Mesendoderm (in vitro differentiated cells): ENCODE measurements at regions not wholly inside any gene's neighbourhood (a gene's known extent, or its start where the extent isn't known, plus 50 kb on each side); places are given as distances from the start of the nearest gene placed in this dataset.

Source experiments
- DNase-seq: peaks from one replicate; pipeline ENCODE4 v3.0.0; 2013
- H2AK5ac ChIP-seq: 2 replicates; pipeline ENCODE4 v1.6.1; 2013; ENCODE audit warnings: low read length, inconsistent platforms
- H2BK120ac ChIP-seq: 2 replicates; pipeline ENCODE4 v1.6.1; 2013; ENCODE audit warnings: low read depth, mild to moderate bottlenecking, low read length, moderate library complexity, mixed read lengths
- H2BK15ac ChIP-seq: replicated peaks from 2 replicates; pipeline ENCODE4 v1.6.1; 2013; ENCODE audit warnings: low read depth, mild to moderate bottlenecking, moderate library complexity
- H2BK5ac ChIP-seq: 2 replicates; pipeline ENCODE4 v1.6.1; 2013; ENCODE audit warnings: low read length, inconsistent platforms
- H3K18ac ChIP-seq: 2 replicates; pipeline ENCODE4 v1.6.1; 2013; ENCODE audit warnings: mild to moderate bottlenecking, low read length, mixed read lengths
- H3K23ac ChIP-seq: one replicate; pipeline ENCODE4 v1.6.1; 2013; ENCODE audit warnings: low read length
- H3K27ac ChIP-seq: 2 replicates; pipeline ENCODE4 v1.5.1; 2013; ENCODE audit warnings: low read depth, mild to moderate bottlenecking, inconsistent platforms, low read length, moderate library complexity
- H3K27me3 ChIP-seq: 2 replicates; pipeline ENCODE4 v1.6.1; 2013; ENCODE audit warnings: low read length, control low read depth, mild to moderate bottlenecking, inconsistent platforms; ENCODE audit not compliant: insufficient read depth, poor library complexity
- H3K36me3 ChIP-seq: 2 replicates; pipeline ENCODE4 v1.6.1; 2013; ENCODE audit warnings: low read length, inconsistent platforms; ENCODE audit not compliant: control insufficient read depth, insufficient read depth
- H3K4ac ChIP-seq: one replicate; pipeline ENCODE4 v1.6.1; 2013; ENCODE audit warnings: low read depth, mild to moderate bottlenecking, low read length, moderate library complexity
- H3K4me1 ChIP-seq: 2 replicates; pipeline ENCODE4 v1.6.1; 2013; ENCODE audit warnings: low read depth, low read length, inconsistent platforms; ENCODE audit not compliant: control insufficient read depth
- H3K4me2 ChIP-seq: 2 replicates; pipeline ENCODE4 v1.6.1; 2013; ENCODE audit warnings: low read length
- H3K4me3 ChIP-seq: 2 replicates; pipeline ENCODE4 v1.5.1; 2013; ENCODE audit warnings: mild to moderate bottlenecking, low read length
- H3K56ac ChIP-seq: one replicate; pipeline ENCODE4 v1.6.1; 2013; ENCODE audit warnings: low read length
- H3K79me1 ChIP-seq: 2 replicates; pipeline ENCODE4 v1.6.1; 2013; ENCODE audit warnings: low read length, inconsistent platforms
- H3K79me2 ChIP-seq: 2 replicates; pipeline ENCODE4 v1.6.1; 2013; ENCODE audit warnings: mild to moderate bottlenecking, low read length; ENCODE audit not compliant: control insufficient read depth, insufficient read depth
- H3K9ac ChIP-seq: 2 replicates; pipeline ENCODE4 v1.6.1; 2013; ENCODE audit warnings: low read length, inconsistent platforms
- H4K5ac ChIP-seq: one replicate; pipeline ENCODE4 v1.6.1; 2013; ENCODE audit warnings: low read length
- H4K8ac ChIP-seq: one replicate; pipeline ENCODE4 v1.6.1; 2013; ENCODE audit warnings: low read depth, mild to moderate bottlenecking, control low read depth, low read length, moderate library complexity
- WGBS: extraction: QIAGEN DNeasy Blood & Tissue Kit; methylation state at CpG from one replicate; pipeline ENCODE4 v1.1.7; 2013; ENCODE audit warnings: low lambda C conversion rate, missing lambda C conversion rate; ENCODE audit not compliant: insufficient coverage; ENCODE audit errors: extremely low coverage; 5-methylcytosine and 5-hydroxymethylcytosine counted together

DNA sequence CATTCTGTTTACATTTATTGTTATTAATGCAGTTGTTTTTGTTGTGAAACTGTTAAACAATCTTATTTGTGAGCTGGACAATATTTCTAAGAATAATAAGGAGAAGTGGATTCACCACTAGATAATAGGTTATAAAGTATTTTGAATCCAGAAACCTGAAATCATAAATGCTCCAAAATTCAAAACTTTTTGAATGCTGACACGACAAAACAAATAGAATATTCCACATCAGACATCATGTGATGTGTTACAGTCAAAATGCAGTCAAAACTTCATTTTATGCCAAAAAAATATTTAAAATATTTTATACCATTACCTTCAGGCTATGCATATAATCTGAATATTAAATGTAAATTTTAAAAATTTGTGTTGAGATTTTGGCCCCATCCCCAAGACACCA, 1321.4 kb downstream of the SLITRK1 start:
- H2BK5ac ChIP-seq, result no peak overlapping the region
- no peak overlapping the region for H4K5ac ChIP-seq
- H3K27me3 ChIP-seq, result no peaks in the 10 kb centered on the region
- no peaks in the 10 kb centered on the region for H3K79me2 ChIP-seq
- H3K79me1 ChIP-seq, result no peaks in the 10 kb centered on the region
- H2AK5ac ChIP-seq, result no peak overlapping the region
- no peaks in the 10 kb centered on the region for H3K36me3 ChIP-seq
- WGBS, result no CpG with 5 or more reads among the region's 1 CpG
- H4K8ac ChIP-seq, result no peak overlapping the region
- H3K9ac ChIP-seq, result no peak overlapping the region
- no peak overlapping the region for H3K4me2 ChIP-seq
- no peak overlapping the region for H3K56ac ChIP-seq
- no peak overlapping the region for H2BK15ac ChIP-seq
- H3K18ac ChIP-seq, result no peak overlapping the region
- no peaks in the 10 kb centered on the region for H3K4me1 ChIP-seq
- H3K4me3 ChIP-seq, result no peak overlapping the region
- H2BK120ac ChIP-seq, result no peak overlapping the region
- H3K27ac ChIP-seq, result no peak overlapping the region
- H3K4ac ChIP-seq, result no peak overlapping the region
- no peak for DNase-seq
- H3K23ac ChIP-seq, result no peak overlapping the region

- WGBS, result no CpG with 5 or more reads among the region's 1 CpG
- H2BK15ac ChIP-seq, result no peak overlapping the region
- no peak overlapping the region for H4K8ac ChIP-seq
Observed at GRCh38 chr13:82522872-82523271, 1359.4 kb downstream of the SLITRK1 start.

GRCh38 chr13:82506805-82507414, 1375.4 kb downstream of the SLITRK1 start:
- WGBS, result no CpG with 5 or more reads among the region's 1 CpG
- no peak overlapping the region for H3K23ac ChIP-seq
- DNase-seq, result no peak

More at GRCh38 chr13:82522872-82523271, 1359.4 kb downstream of the SLITRK1 start:
- no peak overlapping the region for H3K9ac ChIP-seq
- no peak overlapping the region for H3K27ac ChIP-seq
- H3K18ac ChIP-seq, result no peak overlapping the region
- no peak for DNase-seq
- no peaks in the 10 kb centered on the region for H3K79me2 ChIP-seq
- H3K79me1 ChIP-seq, result no peaks in the 10 kb centered on the region
- H3K4ac ChIP-seq, result no peak overlapping the region
- H2BK5ac ChIP-seq, result no peak overlapping the region
- H2AK5ac ChIP-seq, result no peak overlapping the region
- no peaks in the 10 kb centered on the region for H3K36me3 ChIP-seq
- no peak overlapping the region for H3K4me2 ChIP-seq
- H3K23ac ChIP-seq, result no peak overlapping the region
- no peaks in the 10 kb centered on the region for H3K27me3 ChIP-seq
- no peak overlapping the region for H3K4me3 ChIP-seq
- no peak overlapping the region for H3K56ac ChIP-seq
- no peak overlapping the region for H4K5ac ChIP-seq
- no peaks in the 10 kb centered on the region for H3K4me1 ChIP-seq
- H2BK120ac ChIP-seq, result no peak overlapping the region

GRCh38 chr13:82501834-82502233, 1380.4 kb downstream of the SLITRK1 start:
- no peaks in the 10 kb centered on the region for H3K36me3 ChIP-seq
- no peaks in the 10 kb centered on the region for H3K4me1 ChIP-seq
- H2BK5ac ChIP-seq, result no peak overlapping the region
- H3K23ac ChIP-seq, result no peak overlapping the region
- H3K79me2 ChIP-seq, result no peaks in the 10 kb centered on the region
- no peak overlapping the region for H3K4me2 ChIP-seq
- H2BK15ac ChIP-seq, result no peak overlapping the region
- H3K9ac ChIP-seq, result no peak overlapping the region
- no peak overlapping the region for H3K56ac ChIP-seq
- no peak overlapping the region for H2BK120ac ChIP-seq
- H4K8ac ChIP-seq, result no peak overlapping the region
- H4K5ac ChIP-seq, result no peak overlapping the region
- no peak overlapping the region for H3K4me3 ChIP-seq
- no peaks in the 10 kb centered on the region for H3K79me1 ChIP-seq
- H3K18ac ChIP-seq, result no peak overlapping the region
- H2AK5ac ChIP-seq, result no peak overlapping the region
- no peak overlapping the region for H3K27ac ChIP-seq
- H3K4ac ChIP-seq, result no peak overlapping the region
- no peak for DNase-seq
- no peaks in the 10 kb centered on the region for H3K27me3 ChIP-seq

More at GRCh38 chr13:82506805-82507414, 1375.4 kb downstream of the SLITRK1 start:
- Histone ChIP-seq H2BK15ac (no peak overlapping the region), H3K18ac (no peak overlapping the region), H3K4ac (no peak overlapping the region), H2AK5ac (no peak overlapping the region), H2BK120ac (no peak overlapping the region), H3K4me3 (no peak overlapping the region), H3K79me2 (no peaks in the 10 kb centered on the region), H3K56ac (no peak overlapping the region), H3K4me2 (no peak overlapping the region), H3K36me3 (no peaks in the 10 kb centered on the region), H3K4me1 (no peaks in the 10 kb centered on the region), H3K79me1 (no peaks in the 10 kb centered on the region), H4K5ac (no peak overlapping the region), H3K27ac (no peak overlapping the region), H3K9ac (no peak overlapping the region), H3K27me3 (no peaks in the 10 kb centered on the region), H4K8ac (no peak overlapping the region), H2BK5ac (no peak overlapping the region)

DNA sequence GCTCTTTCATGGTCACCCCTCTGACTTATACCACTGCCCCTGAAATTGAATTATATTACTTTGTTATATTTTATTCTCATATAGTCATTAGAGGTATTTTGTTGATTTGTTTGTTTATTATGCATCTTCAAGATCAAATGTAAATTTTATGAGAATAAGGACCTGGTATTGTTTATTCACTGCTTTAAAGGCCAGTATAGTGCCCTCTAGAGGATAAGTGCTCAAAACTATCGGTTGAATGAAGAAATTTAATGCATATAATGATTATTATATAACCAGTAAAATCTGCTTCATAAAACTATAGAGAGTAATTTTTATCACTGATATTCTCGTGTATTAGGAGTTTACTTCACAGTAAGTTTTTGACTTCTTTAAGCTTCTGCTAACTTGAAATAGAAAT, 1401.9 kb downstream of the SLITRK1 start:
- H3K23ac ChIP-seq, result no peak overlapping the region
- H4K8ac ChIP-seq, result no peak overlapping the region
- no peak overlapping the region for H2BK120ac ChIP-seq
- H3K79me1 ChIP-seq, result no peaks in the 10 kb centered on the region
- no CpG with 5 or more reads among the region's 2 CpGs for WGBS
- H3K9ac ChIP-seq, result no peak overlapping the region
- no peaks in the 10 kb centered on the region for H3K27me3 ChIP-seq
- H3K36me3 ChIP-seq, result no peaks in the 10 kb centered on the region
- no peak overlapping the region for H2BK15ac ChIP-seq
- H2AK5ac ChIP-seq, result no peak overlapping the region
- no peaks in the 10 kb centered on the region for H3K79me2 ChIP-seq
- no peak overlapping the region for H3K4me3 ChIP-seq
- H3K18ac ChIP-seq, result no peak overlapping the region
- no peak overlapping the region for H3K4me2 ChIP-seq
- H2BK5ac ChIP-seq, result no peak overlapping the region
- no peaks in the 10 kb centered on the region for H3K4me1 ChIP-seq
- no peak overlapping the region for H3K56ac ChIP-seq
- H4K5ac ChIP-seq, result no peak overlapping the region
- no peak overlapping the region for H3K27ac ChIP-seq
- DNase-seq, result no peak
- H3K4ac ChIP-seq, result no peak overlapping the region

GRCh38 chr13:82477436-82477835, 1404.8 kb downstream of the SLITRK1 start:
- Histone ChIP-seq H3K27ac (no peak overlapping the region), H3K79me2 (no peaks in the 10 kb centered on the region), H4K5ac (no peak overlapping the region), H3K56ac (no peak overlapping the region), H2AK5ac (no peak overlapping the region), H2BK120ac (no peak overlapping the region), H3K23ac (no peak overlapping the region), H4K8ac (no peak overlapping the region), H3K4me3 (no peak overlapping the region), H3K4ac (no peak overlapping the region), H3K79me1 (no peaks in the 10 kb centered on the region), H3K27me3 (no peaks in the 10 kb centered on the region), H3K4me1 (no peaks in the 10 kb centered on the region), H3K36me3 (no peaks in the 10 kb centered on the region), H2BK5ac (no peak overlapping the region), H3K9ac (no peak overlapping the region), H3K4me2 (no peak overlapping the region), H3K18ac (no peak overlapping the region), H2BK15ac (no peak overlapping the region)
- peak; percentile 89 for DNase-seq
- no CpG with 5 or more reads among the region's 1 CpG for WGBS
